CD4-positive, alpha-beta T cell treated with Interleukin-4 for 4 hours (primary cell): ENCODE measurements at regions not wholly inside any gene's neighbourhood (a gene's known extent, or its start where the extent isn't known, plus 50 kb on each side); places are given as distances from the start of the nearest gene placed in this dataset.
"Not testable (repeated sequence)": the region's sequence is repeated elsewhere in the genome, so short reads cannot be mapped to it uniquely, and the experiment has no call there.

Experiments
- DNase-seq: peaks from one replicate; pipeline ENCODE4 v3.0.0-alpha.2; 2020

DNA sequence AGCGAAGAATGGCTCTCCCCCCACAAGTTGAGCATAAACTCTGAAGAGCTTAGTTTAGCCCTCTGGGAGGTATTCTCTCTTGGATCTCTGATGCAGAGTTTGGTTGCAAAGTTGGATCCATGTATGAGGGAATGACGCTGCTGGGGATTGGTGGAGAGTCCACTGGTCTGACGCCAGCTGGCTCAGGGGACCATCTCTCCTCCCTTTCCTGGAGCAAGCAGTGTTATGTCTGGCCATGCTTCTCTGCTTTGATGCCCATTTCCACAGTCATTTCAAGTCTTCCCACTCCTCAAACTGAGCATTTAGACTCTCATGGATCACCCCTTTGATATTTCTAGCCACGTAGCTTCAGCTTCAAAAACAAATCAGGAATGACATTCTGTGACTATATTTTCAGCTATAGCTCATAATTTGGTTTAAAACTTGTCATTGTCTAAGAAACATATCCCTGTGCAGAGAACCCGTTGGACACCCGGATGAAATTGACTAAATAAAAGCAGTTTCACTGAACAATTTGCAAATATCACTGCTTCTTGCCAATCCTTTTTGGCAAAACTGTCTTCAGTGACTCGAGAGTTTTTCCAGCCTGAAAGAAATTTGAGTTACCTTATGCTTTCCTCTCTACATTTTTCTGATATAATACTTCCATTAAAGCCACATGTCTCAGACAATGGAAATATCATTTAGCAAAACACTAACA, 193.4 kb upstream of the CDH11 start:
- no peak for DNase-seq

GRCh38 chr16:65314627-65315008, 192.8 kb upstream of the CDH11 start:
- no peak for DNase-seq

DNA sequence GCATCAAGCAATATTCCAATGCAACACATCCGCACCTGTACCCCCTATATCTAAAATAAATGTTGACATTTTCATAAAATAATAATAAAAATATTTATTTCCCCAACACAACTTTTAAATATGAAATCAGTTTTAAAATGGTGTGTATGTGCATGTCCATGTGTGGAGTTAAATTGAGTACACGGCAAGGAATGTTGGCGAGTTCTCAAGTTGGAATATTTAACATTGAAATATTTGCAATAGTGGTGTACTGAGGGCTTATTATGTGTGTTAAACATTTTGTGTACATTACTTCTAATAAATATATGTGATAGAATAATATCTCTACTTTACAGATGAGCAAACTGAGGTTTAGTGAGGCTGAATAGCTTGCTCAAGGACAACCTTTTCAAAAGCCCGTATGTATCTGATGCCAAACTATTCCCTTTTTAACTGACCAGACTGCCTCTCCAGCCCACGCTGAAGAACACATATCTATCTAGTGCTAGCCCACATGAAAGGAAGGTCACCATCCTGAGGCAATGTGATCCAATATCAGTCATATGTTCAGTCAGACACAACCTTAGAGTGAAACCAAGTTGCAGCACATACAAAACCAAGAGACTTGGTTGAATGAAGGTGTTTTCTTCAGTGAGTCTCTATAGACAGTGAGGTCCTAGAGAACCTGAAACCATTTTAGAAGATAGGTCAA, 192.2 kb upstream of the CDH11 start:
- no peak for DNase-seq

GRCh38 chr16:65312795-65313194, 190.9 kb upstream of the CDH11 start:
- DNase-seq: no peak

DNA sequence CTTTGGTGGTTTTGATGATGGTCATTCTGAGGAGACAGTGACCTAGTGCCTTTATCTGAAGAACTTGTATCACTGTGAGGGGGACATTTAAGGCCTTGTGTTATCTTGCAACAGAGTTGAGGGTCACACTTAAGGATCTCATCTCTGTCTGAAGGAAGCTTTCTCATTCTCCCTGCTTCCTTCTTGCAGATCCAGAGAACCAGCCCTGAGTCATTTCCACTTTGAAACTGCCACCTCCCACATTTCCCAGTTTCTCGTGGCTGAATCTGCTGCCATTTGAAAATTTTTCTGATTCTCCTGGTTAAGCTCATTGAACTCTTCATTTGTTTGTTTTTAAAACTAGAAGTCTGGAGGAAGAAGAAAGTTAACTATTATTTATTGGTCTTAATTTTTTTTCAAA, 190.2 kb upstream of the CDH11 start:
- no peak for DNase-seq

DNA sequence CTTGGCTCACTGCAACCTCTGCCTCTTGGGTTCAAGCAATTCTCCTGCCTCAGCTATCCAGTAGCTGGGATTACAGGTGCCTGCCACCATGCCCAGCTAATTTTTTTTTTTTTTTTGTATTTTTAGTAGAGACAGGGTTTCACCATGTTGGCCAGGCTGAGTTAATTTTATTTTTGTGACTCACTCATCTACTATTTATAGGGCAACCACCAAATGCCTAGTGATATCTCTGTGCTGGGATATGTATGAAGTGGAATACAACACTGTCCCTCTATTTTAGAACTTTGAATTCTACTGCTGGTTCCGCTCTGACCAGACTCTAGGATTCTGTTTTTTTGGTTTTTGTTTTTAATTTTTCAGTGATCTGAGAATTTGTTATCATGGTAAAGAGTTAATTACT, 188.6 kb upstream of the CDH11 start:
- not testable (repeated sequence) for DNase-seq

GRCh38 chr16:65309354-65309753, 187.5 kb upstream of the CDH11 start:
- DNase-seq: no peak

GRCh38 chr16:65308506-65308905, 186.6 kb upstream of the CDH11 start:
- DNase-seq: no peak

DNA sequence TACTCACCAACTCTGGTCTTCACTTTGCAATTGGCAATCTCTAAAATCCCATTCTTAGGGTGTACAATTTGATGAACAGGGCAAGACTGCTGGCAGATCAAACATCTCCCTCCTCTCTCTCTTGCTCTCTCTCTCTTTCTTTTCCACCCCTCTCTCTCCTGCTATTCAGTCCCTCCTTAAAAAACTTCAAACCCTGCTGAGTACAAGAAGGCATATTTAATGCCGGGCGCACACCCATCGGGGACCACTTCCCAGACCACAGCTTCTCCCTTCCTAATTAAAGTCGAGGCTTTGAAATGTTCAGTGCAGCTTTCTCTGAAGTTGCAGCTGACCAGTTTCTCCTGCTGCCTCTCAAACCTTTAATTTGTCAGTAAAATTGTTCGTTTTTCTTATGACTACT, 185.4 kb upstream of the CDH11 start:
- no peak for DNase-seq

GRCh38 chr16:65306722-65307121, 184.9 kb upstream of the CDH11 start:
- no peak for DNase-seq

DNA sequence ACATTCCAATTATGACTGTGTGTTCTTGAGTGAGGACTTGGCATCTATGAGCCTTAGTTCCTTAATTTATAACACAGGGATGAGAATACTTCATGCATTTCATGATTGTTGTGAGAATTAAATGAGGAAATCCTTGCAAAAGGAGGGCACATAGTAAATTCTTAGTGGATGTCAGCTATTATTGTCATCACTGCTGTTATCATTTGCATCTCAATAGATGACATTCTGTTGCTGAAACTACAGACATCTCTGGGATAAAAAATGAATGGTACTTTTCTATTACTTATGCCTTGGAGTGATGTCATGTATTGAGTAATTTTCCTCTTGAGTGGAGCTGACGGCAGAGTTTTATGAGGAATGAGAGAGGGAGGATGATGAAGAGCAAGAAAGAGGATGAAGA, 184.4 kb upstream of the CDH11 start:
- DNase-seq: no peak

DNA sequence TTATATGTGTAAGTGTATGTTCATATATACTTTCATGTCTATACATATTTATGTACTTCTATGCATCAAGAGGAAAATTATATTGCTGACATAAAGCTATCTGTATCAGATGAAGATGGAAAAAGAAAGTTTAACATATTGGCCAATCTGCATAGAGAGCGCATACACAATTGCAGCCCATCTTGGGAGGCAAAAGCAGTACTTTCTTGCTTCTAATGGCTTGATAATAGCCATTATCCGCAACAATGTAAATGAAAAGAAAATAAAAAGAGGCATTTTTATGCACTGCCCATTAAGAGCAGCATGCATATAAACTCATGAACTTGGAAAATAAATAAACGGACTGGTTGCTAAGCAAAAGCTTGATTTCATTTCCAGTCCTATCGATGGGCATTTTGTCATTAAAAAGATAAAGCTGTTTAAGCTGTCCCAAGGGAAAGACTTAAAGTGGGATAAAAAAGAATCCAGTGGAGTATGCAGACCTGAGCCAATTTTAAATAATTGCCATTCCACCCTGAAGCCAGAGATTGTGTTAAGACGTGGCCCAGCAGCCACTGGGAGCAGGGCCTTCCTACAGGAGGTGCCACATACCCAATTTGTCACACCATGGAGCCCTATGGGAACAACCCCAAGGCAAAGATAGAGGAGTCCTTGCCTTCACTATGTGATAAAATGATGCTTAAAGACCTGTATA, 183.6 kb upstream of the CDH11 start:
- DNase-seq: no peak

DNA sequence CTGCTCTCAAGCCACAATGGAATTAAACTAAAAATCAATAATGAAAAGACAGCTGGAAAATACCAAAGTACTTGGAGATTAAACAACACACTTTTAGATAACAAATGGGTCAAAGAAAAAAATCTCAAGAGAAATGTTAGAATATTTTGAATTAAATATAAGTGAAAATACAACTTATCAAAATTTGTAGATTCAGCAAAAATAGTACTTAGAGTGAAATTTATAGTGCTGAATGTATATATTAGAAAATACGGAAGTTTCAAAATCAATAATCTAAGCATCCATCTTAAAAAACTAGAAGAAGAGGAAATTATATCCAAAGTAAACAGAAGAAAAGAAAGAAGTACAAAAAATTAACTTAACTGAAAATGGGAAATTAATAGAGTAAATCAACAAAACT, 179.2 kb upstream of the CDH11 start:
- DNase-seq: no peak

DNA sequence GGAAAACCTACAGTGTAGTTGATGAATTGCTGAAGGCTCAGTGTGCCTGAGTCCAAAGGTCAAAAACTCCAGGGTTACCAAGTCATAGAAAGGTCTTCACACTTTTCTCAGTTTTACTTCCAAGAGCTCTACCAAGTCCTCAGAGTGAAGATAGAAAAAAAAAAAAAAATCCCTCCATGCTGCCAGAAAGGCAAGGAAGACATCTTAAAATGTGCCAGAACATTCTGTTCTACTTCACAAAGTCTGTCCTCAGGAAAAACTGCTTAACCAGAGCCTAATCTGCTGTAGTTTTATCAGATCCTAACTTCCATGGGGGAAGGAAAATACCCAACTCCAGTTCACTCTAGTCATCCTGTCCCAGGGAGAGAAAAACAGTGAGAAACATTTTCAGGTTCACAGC, 175.6 kb upstream of the CDH11 start:
- DNase-seq: no peak

- DNase-seq: no peak
These were observed 173.7 kb upstream of the CDH11 start for GRCh38 chr16:65295527-65295926.

DNA sequence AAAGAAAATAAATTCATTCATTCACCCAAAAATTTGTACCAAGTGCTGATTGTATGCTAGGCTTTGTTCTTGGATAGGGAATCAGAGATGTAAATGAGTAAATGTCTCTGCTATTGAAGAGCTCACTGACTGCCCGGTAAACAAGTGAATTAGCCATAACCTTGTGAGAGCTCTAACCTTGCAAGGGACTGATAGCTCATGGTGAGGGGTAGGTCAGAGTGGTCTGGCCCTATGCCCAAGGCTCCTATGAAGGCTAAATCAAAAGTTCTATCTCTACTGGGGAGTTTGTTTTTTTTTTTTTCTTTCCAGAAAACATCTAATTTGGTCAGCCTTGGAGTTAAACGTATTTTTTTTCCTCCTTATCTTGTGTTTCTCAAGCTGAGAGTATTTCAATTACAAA, 172.8 kb upstream of the CDH11 start:
- no peak for DNase-seq

DNA sequence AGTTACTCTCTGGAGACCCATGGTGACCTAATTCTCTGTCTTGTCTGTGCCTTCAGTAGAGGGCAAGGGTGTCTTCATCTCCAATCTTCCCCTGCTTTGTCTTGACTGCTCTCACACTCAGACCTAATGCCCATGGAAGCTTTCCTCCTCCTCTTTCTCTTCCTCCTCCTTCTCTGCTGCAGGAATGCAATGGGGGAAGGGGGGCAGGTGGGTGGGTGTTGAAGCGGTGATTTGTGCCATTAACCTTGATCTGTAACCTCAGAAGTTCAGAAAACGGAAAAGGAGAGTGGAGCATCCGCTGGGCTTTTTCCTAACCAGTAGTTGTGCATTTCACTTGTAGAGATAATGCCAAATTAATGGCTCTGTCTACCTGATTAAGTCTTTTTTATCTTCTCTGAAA, 172.3 kb upstream of the CDH11 start:
- no peak for DNase-seq

DNA sequence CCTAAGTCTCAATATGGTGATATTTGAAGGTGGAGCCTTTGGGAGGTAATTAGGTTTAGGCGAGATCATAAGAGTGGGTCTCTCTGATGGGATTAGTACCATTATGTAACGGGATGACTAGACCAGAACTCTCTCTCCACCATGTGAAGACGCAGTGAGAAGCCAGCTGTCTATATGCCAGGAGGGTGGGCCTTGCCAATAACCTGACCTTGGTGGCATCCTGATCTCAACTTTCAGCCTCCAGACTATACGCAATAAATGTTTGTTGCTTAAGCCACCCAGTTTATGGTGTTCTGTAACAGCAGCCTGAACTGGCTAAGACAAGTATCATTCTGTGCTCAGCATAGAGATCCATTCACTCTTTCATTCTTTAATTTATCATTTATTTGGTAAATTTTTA, 167.2 kb upstream of the CDH11 start:
- DNase-seq: no peak

GRCh38 chr16:65287307-65287706, 165.4 kb upstream of the CDH11 start:
- DNase-seq: no peak

DNA sequence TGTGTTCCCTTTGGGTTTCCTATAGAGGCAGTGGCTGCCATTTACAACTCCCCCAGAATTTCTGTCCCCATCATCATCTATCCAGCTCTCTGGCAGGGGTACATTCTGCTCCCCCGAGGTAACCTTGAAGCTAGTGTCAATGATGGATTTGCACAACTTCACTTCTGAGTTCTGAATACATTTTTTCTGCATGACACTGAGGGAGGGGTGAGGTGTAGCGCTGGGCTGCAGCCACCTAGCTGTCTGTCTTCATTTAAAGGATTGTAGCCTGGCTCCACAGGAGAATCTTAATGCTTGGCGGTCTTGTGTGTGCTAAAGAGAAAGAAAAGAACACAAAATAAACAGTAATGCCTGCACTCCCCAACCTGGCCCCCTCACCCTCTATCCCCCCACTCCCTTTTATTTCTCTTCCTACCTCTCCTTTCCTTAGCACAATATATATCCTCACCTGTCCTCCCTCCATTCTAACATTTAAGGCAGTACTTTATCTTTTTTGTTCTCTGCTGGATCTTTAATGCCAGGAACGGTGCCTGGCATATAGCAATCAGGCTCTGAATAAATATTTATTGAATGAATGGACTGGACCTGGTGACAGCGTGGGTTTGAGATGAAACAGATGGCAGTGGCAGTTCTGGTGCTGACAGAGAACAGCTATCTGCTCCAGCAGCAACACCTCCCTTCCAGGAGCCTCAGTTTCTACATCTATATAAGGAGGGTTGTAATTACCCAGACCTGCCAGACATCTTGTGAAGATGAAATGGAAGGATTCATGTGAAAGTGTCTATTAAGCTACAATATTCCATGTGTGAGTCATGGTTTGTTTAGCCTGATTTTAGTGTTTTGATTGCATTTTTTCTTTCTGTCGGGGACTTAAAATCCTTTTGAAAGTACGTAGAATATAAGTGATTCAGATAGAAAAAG, 163.5 kb upstream of the CDH11 start:
- DNase-seq: no peak

DNA sequence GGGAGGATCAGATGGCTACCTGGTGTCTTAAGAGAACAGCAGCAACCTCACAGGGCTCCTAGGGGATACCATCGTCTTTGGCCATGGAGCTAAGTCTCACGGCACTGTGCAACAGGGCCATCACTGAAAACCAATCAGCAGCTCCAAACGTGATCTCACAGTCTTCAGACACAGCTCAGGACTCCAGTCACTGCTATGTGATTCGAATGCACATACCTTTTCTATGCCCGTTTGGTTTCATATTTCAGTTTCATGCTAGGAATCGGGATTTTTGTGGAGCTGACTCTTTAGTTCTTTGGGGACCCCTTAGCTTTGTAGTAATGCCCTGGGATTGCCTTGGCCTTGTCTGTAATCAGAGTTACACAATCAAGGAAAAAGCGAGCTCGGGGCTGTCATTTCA, 162.8 kb upstream of the CDH11 start:
- DNase-seq: no peak

- DNase-seq: no peak
These were observed 161.4 kb upstream of the CDH11 start for GRCh38 chr16:65283181-65283651.

DNA sequence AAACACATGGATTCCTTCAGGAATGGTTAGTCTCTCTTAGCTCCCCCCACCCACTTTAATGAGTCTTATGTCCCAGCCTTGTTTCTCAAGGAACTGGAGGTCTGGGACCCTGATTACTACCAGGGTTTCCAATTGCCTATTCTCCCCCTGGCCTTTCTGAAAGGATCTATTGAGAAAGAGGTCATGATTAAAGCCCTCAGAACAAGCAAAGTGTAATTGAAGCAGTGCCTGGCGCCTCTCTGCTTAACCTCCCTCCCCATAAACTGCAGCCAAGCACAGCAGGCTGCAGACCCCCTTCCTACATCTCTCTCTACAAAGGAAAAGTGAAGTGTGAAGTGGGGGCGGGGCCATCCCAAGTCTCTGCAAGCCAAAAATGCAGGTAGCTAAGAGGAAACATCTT, 159.7 kb upstream of the CDH11 start:
- no peak for DNase-seq
